HG03342 (cell line): ENCODE measurements at regions not wholly inside any gene's neighbourhood (a gene's known extent, or its start where the extent isn't known, plus 50 kb on each side); places are given as distances from the start of the nearest gene placed in this dataset.
"Not testable (repeated sequence)": the region's sequence is repeated elsewhere in the genome, so short reads cannot be mapped to it uniquely, and the experiment has no call there.

ENCODE experiments used
- ATAC-seq: cut with Tn5 transposase; IDR thresholded peaks from one replicate; pipeline ENCODE4 v1.9.1; 2021; ENCODE audit warnings: mild to moderate bottlenecking, moderate library complexity; ENCODE audit not compliant: unreplicated experiment

DNA sequence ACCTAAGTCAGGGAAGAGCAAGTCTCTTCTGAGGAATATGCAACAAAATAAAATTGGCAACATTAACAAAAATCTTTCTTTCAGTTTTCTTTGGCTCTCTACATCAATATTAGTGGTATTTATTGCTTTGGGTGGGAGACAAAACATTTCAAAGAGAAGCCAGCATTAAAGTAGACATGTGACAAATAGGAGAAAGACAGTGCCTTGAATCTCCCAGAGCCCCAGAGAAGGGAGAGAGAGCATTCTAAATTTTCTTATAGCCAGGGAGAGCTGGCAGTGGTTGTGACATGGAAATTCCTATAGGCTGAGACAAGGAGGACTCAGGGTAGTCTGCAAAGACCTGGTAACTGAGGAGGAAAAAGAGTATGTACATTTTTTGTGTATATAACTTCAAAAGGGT is 79.4 kb upstream of the NREP start:
- ATAC-seq, result no peak

DNA sequence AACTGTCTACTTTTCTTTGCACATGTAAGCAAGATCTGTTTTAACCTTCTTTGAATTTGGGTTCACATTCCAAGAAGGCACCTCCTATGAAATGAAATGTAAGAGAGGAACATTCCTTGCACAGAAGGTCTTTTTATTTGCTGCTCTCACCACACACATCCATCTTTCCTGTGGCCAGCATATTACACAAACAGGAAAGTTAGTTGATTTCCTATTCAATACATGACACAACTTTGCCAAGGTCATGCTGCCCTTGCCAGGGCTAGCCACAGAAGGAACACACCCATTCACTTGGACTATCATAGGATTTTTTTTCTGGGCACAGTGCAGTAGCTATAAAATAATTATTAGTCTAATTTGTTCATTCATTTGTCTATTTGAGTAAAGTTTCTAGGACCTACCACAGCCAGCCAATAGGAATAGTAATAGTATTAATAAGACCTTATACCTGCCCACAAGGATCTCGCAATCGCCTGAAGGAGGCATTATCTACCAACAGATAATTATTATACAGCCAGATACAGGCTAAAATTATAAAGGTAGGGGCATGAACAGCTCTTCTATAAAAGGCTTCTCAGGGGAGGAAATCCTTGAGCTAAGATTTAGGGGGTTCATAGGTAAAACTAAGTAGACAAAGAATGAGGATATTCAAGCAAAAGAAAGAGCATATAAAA is 78.1 kb upstream of the NREP start:
- no peak for ATAC-seq

DNA sequence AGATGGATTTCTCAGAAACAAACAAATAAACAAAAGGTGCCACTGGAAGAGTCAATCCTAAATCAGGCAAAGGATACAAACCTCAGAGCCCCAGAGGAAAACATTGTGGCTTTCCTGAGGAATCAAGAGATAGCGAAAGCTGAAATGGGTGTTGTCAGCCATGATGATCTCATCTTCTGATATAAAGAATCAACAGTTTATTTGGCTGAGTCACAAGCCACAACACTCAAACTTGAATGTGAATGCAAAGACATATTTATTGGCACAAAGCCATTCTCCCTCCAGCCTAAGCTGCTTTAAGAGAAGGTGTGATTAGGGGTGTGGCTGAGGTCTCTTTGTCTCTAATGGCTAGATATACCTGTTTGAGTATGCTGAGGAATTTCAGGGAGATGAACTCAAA is 73.3 kb upstream of the NREP start:
- no peak for ATAC-seq

DNA sequence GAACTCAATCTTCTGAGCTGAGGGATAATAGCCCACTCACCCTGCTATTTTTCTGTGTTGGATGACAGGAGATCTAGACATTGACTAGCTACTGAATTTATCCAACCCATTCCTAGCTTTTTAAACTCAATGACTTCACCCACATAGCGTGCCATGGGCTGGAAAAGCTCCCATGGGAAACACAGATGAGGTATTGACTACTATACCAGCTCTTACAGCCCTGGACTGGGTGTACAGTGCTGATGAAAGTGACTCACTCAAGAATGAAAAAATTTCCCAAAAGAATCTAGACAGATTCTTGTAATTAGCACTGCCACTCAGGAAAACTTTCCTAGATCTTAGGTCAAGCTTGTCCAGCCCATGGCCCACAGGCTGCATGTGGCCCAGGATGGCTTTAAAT is 72.7 kb upstream of the NREP start:
- ATAC-seq, result no peak

DNA sequence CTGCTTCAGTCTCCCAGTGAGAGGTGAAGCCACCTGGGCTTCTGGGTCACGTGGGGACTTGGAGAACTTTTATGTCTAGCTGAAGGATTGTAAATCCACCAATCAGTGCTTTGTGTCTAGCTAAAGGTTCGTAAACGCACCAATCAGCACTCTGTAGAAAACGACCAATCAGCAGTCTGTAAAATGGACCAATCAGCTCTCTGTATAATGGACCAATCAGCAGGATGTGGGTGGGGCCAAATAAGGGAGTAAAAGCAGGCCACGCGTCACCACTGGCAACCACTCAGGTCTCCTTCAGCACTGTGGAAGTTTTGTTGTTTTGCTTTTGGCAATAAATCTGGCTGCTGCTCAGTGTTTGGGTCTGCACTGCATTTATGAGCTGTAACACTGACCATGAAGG is 69.1 kb upstream of the NREP start:
- ATAC-seq, result no peak

DNA sequence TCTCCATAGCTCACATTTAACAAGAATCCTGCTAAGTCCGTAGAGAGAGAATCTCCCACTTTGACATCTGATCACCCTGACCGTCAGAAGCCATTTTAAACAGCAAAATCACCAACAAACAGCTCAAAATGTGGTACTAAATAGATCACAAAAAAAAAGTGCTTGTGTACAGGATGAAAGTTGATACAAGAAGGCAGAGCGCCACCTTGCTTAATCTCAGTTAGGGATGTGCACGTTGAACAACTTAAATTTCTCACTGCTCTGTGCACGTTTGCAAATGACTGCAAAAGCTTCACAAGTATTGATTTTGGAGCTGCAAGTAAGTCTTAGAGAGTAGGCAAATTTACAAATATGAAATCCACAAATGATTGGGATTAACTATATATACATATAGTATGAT is 63.1 kb upstream of the NREP start:
- ATAC-seq, result no peak

DNA sequence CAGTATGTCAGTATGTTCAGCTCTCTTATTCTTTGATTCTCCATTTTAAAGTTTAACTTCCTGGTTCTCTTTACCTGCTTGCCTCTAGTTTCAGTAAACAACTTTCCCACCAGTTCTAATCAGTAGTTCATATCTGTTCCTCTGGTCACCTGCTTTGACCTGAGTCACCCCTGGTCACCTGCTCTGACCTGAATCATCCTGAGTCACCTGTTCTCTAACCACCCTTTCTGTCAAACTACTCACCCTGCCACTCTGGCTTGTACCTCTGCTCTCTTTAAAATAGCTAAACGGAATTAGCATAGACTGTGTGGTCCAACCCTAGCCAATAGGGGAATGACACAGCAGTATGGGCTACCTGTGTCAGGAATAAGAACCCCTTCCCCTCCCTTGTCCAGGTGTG is 62.0 kb upstream of the NREP start:
- not testable (repeated sequence) for ATAC-seq

DNA sequence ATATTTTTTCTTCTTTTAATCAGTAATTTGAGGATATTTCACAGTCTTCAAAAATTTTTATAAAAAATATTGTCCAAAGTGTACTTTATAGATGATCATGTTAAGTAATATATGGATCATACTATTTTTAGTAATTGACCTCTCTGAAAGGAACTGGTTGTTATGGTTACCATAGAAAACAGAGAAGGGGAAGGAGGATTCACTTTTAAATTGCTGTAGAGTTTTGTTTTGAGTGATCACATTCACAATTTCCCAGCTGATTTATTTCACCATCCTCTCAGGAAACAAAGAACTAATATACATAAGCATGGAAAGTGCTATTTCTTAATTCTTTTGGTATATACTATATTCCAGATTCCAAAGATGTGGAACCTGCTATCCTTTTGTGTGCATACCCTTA is 56.5 kb upstream of the NREP start:
- no peak for ATAC-seq

DNA sequence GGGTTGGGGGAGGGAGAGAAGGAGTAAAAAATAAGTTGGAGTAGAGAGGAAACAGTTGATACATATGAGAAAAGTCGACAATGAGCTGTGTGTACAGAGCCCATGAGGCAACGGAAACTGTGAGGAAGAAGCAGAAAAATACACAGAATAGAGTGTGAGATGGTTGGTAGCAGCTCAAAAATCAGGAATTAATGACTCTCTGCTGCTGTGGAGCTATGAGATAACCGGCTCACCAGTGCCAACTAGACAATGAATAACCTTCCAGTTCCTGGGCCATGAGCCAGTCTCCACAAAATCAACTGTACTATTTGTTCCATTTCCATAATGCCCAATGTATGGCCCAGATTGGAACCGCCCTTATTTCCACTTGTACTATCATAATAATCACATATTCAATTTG is 53.1 kb upstream of the NREP start:
- no peak for ATAC-seq
